KMS-11 (cell line): ENCODE measurements at regions not wholly inside any gene's neighbourhood (a gene's known extent, or its start where the extent isn't known, plus 50 kb on each side); places are given as distances from the start of the nearest gene placed in this dataset.

Experiments used
- H2AFZ ChIP-seq: fragments of 200-600 bp; sonication (generic); 2 replicates; pipeline ENCODE4 v1.6.1; 2016; ENCODE audit warnings: antibody characterized with exemption, mixed run types, low read depth
- H3K27ac ChIP-seq: fragments of 200-600 bp; sonication (generic); 2 replicates; pipeline ENCODE4 v1.6.1; 2016; ENCODE audit warnings: mild to moderate bottlenecking, mixed run types
- H3K27me3 ChIP-seq: fragments of 200-600 bp; sonication (generic); 2 replicates; pipeline ENCODE4 v1.6.1; 2017; ENCODE audit warnings: mild to moderate bottlenecking, low read depth, mixed run types, moderate library complexity; ENCODE audit not compliant: insufficient read depth
- H3K36me3 ChIP-seq: fragments of 200-600 bp; sonication (generic); 2 replicates; pipeline ENCODE4 v1.6.1; 2017; ENCODE audit warnings: mild to moderate bottlenecking, mixed run types; ENCODE audit not compliant: insufficient read depth
- H3K4me1 ChIP-seq: fragments of 200-600 bp; sonication (generic); 2 replicates; pipeline ENCODE4 v1.6.1; 2016; ENCODE audit warnings: mild to moderate bottlenecking, low read depth, mixed run types; ENCODE audit not compliant: poor library complexity, severe bottlenecking
- H3K4me2 ChIP-seq: fragments of 200-600 bp; sonication (generic); 2 replicates; pipeline ENCODE4 v1.7.0; 2016; ENCODE audit warnings: mild to moderate bottlenecking, mixed run types
- H3K4me3 ChIP-seq: fragments of 200-600 bp; sonication (generic); IDR thresholded peaks from 2 replicates; pipeline ENCODE4 v1.6.1; 2017; ENCODE audit warnings: low read depth, low read length, mixed read lengths; ENCODE audit not compliant: insufficient read depth
- H3K79me2 ChIP-seq: fragments of 200-600 bp; sonication (generic); 2 replicates; pipeline ENCODE4 v1.6.1; 2016; ENCODE audit warnings: low read depth, mixed run types; ENCODE audit not compliant: insufficient read depth
- H3K9ac ChIP-seq: fragments of 200-600 bp; sonication (generic); 2 replicates; pipeline ENCODE4 v1.6.1; 2016; ENCODE audit warnings: mild to moderate bottlenecking, mixed run types
- H4K20me1 ChIP-seq: fragments of 200-600 bp; sonication (generic); 2 replicates; pipeline ENCODE4 v1.6.1; 2016; ENCODE audit warnings: mild to moderate bottlenecking, mixed run types; ENCODE audit not compliant: insufficient read depth
- CTCF ChIP-seq: fragments of 200-600 bp; sonication (generic); conservative IDR thresholded peaks from 2 replicates; pipeline ENCODE4 v1.6.1; 2017; ENCODE audit warnings: low read depth, mild to moderate bottlenecking, antibody characterized with exemption, low read length, moderate library complexity, mixed read lengths

GRCh38 chr9:90368928-90369327 is 273.7 kb downstream of the DIRAS2 start:
- Histone ChIP-seq H2AFZ (no peak overlapping the region), H3K36me3 (no peaks in the 10 kb centered on the region), H3K27me3 (no peaks in the 10 kb centered on the region), H4K20me1 (no peaks in the 10 kb centered on the region), H3K79me2 (no peaks in the 10 kb centered on the region), H3K4me1 (no peaks in the 10 kb centered on the region), H3K9ac (no peak overlapping the region), H3K27ac (no peak overlapping the region), H3K4me2 (no peak overlapping the region), H3K4me3 (no peak overlapping the region)
- TF ChIP-seq CTCF, result no peak

- Histone ChIP-seq H3K4me2 (no peak overlapping the region), H2AFZ (no peak overlapping the region), H3K27me3 (no peaks in the 10 kb centered on the region), H3K9ac (no peak overlapping the region), H3K4me1 (no peaks in the 10 kb centered on the region), H3K4me3 (no peak overlapping the region), H4K20me1 (no peaks in the 10 kb centered on the region), H3K79me2 (no peaks in the 10 kb centered on the region), H3K36me3 (no peaks in the 10 kb centered on the region), H3K27ac (no peak overlapping the region)
- no peak for TF ChIP-seq CTCF
These were observed 262.9 kb downstream of the DIRAS2 start for GRCh38 chr9:90379771-90380170.

GRCh38 chr9:90385146-90385545 is 257.5 kb downstream of the DIRAS2 start:
- H3K79me2 ChIP-seq, result no peaks in the 10 kb centered on the region

GRCh38 chr9:90393365-90394152 is 249.1 kb downstream of the DIRAS2 start:
- no peak for TF ChIP-seq CTCF
- Histone ChIP-seq H3K4me3 (no peak overlapping the region), H3K4me2 (no peak overlapping the region), H4K20me1 (no peaks in the 10 kb centered on the region), H3K36me3 (no peaks in the 10 kb centered on the region), H3K27me3 (no peaks in the 10 kb centered on the region), H3K9ac (no peak overlapping the region), H3K27ac (no peak overlapping the region), H3K79me2 (no peaks in the 10 kb centered on the region), H3K4me1 (no peaks in the 10 kb centered on the region), H2AFZ (no peak overlapping the region)

More at GRCh38 chr9:90385146-90385545, 257.5 kb downstream of the DIRAS2 start:
- no peak overlapping the region for H2AFZ ChIP-seq
- no peaks in the 10 kb centered on the region for H3K4me1 ChIP-seq
- no peak overlapping the region for H3K4me3 ChIP-seq
- no peak overlapping the region for H3K9ac ChIP-seq
- H3K27ac ChIP-seq, result no peak overlapping the region
- no peaks in the 10 kb centered on the region for H3K27me3 ChIP-seq
- no peak for TF ChIP-seq CTCF
- H4K20me1 ChIP-seq, result no peaks in the 10 kb centered on the region
- H3K4me2 ChIP-seq, result no peak overlapping the region
- H3K36me3 ChIP-seq, result no peaks in the 10 kb centered on the region
